ENCODE measurements at regions not wholly inside any gene's neighbourhood (a gene's known extent, or its start where the extent isn't known, plus 50 kb on each side); places are given as distances from the start of the nearest gene placed in this dataset.

DNA sequence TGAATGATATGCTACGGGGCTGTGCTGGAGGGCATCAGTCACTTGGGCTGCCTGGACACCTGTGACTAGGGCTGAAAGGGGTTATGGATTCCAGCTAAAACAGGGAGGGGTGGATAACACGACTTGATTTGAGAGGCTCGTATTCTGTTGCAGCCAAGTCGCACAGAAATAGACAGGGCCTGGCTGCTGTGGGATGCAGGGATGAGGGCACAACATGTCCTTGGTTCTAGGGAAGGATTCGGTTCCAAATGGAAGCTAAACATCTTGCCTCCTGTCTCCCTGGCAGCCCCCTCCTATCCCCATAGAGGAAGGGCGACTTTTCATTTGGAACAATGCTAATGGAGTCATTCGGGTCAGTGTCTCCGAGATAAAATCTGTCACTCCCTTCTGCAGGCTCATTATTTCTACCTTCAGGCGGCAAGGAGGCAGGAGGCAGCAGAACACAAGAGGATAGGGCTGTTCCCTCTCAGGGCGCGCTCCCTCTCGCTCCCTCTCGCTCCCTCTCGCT, 433.8 kb upstream of the RBMS3 start:
- no peak overlapping the region for H3K23ac ChIP-seq (ENCODE audit: low read depth, low read length, poor library complexity)
- no peak for DNase-seq (ENCODE audit: low spot score)
- no peak overlapping the region for H2AK5ac ChIP-seq (ENCODE audit: low read depth, low read length)
- peaks cover 0 to 6% of the 10 kb centered on the region in 2 donors for H3K4me1 ChIP-seq (ENCODE audit: control insufficient read depth in 2 of 2, insufficient read depth in 1 of 2, low read depth in 1 of 2, low read length in 2 of 2)
- no peak overlapping the region for H3K4me2 ChIP-seq (ENCODE audit: insufficient read depth, low read length, poor library complexity, severe bottlenecking)
- no peaks in the 10 kb centered on the region for H3K36me3 ChIP-seq (replicated peaks in 1 of 2; ENCODE audit: control insufficient read depth in 2 of 2, insufficient read depth in 2 of 2, low read length in 2 of 2)
- H2AFZ ChIP-seq (ENCODE audit: low read length): no peak overlapping the region
- H2BK12ac ChIP-seq (ENCODE audit: low read length): no peak overlapping the region
- H3K4me3 ChIP-seq (ENCODE audit: low read length in 2 of 2): no peak overlapping the region
- no peak overlapping the region for H4K91ac ChIP-seq (ENCODE audit: low read depth, low read length, poor library complexity)
- H3K14ac ChIP-seq (ENCODE audit: low read length): no peak overlapping the region
- no peak overlapping the region for H4K8ac ChIP-seq (ENCODE audit: low read depth, low read length)
- no peak overlapping the region for H2BK5ac ChIP-seq (ENCODE audit: low read length)
- no peak overlapping the region for H3K18ac ChIP-seq (ENCODE audit: low read length)
- no peak overlapping the region for H2BK120ac ChIP-seq (ENCODE audit: low read depth, low read length)
- no peaks in the 10 kb centered on the region for H3K79me1 ChIP-seq (ENCODE audit: low read depth, low read length)
- no peak overlapping the region for H3K4ac ChIP-seq (ENCODE audit: low read length)
- no peak overlapping the region for H3K27ac ChIP-seq (replicated peaks; ENCODE audit: low read length)
- H3K27me3 ChIP-seq (ENCODE audit: control insufficient read depth in 3 of 3, insufficient read depth in 3 of 3, low read depth in 1 of 3, low read length in 3 of 3): no peaks in the 10 kb centered on the region
- no peaks in the 10 kb centered on the region for H3K9me3 ChIP-seq (replicated peaks in 1 of 2; ENCODE audit: control insufficient read depth in 2 of 2, insufficient read depth in 1 of 2, low read depth in 1 of 2, low read length in 2 of 2)
- H2BK15ac ChIP-seq (ENCODE audit: low read length): no peak overlapping the region
- H3K9ac ChIP-seq (ENCODE audit: low read depth, low read length, poor library complexity): no peak overlapping the region
- no CpG with 5 or more reads among the region's 14 CpGs for WGBS, 2 donors (ENCODE audit: extremely low coverage in 2 of 2, insufficient read length in 2 of 2, insufficient replicate concordance in 1 of 2)

DNA sequence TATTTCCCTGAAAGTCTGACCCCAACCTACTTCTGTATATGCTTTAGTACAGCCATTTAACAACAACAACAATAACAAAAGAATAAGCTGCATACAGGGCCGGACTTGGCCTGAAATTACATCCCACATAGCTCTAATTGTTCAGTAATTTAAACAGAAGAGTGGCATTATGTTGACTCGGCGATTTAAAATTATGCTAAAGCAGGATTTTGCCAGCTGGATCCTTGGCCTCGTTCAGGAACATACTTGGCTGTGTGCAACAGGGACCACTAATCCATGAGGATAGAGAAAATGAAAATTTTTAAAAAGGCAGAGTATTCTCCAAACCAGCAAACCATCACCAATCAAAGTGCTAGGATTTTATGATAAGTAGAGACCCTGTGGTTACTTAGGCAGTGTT, 433.1 kb upstream of the RBMS3 start:
- Histone ChIP-seq H3K79me1 (ENCODE audit: low read depth, low read length) (no peaks in the 10 kb centered on the region), H2BK5ac (ENCODE audit: low read length) (no peak overlapping the region), H3K27ac (replicated peaks; ENCODE audit: low read length) (no peak overlapping the region), H2BK12ac (ENCODE audit: low read length) (no peak overlapping the region), H2BK120ac (ENCODE audit: low read depth, low read length) (no peak overlapping the region), H4K91ac (ENCODE audit: low read depth, low read length, poor library complexity) (no peak overlapping the region), H3K36me3 (replicated peaks in 1 of 2; ENCODE audit: control insufficient read depth in 2 of 2, insufficient read depth in 2 of 2, low read length in 2 of 2) (no peaks in the 10 kb centered on the region), H2AK5ac (ENCODE audit: low read depth, low read length) (no peak overlapping the region), H4K8ac (ENCODE audit: low read depth, low read length) (no peak overlapping the region), H3K4me2 (ENCODE audit: insufficient read depth, low read length, poor library complexity, severe bottlenecking) (no peak overlapping the region), H3K23ac (ENCODE audit: low read depth, low read length, poor library complexity) (no peak overlapping the region), H2AFZ (ENCODE audit: low read length) (no peak overlapping the region), H3K9me3 (replicated peaks in 1 of 2; ENCODE audit: control insufficient read depth in 2 of 2, insufficient read depth in 1 of 2, low read depth in 1 of 2, low read length in 2 of 2) (no peaks in the 10 kb centered on the region), H2BK15ac (ENCODE audit: low read length) (no peak overlapping the region), H3K18ac (ENCODE audit: low read length) (no peak overlapping the region), H3K14ac (ENCODE audit: low read length) (no peak overlapping the region), H3K27me3 (ENCODE audit: control insufficient read depth in 3 of 3, insufficient read depth in 3 of 3, low read depth in 1 of 3, low read length in 3 of 3) (no peaks in the 10 kb centered on the region), H3K4me3 (ENCODE audit: low read length in 2 of 2) (no peak overlapping the region), H3K4ac (ENCODE audit: low read length) (no peak overlapping the region), H3K9ac (ENCODE audit: low read depth, low read length, poor library complexity) (no peak overlapping the region), H3K4me1 (ENCODE audit: control insufficient read depth in 2 of 2, insufficient read depth in 1 of 2, low read depth in 1 of 2, low read length in 2 of 2) (peaks cover 0 to 6% of the 10 kb centered on the region in 2 donors)
- no CpG with 5 or more reads among the region's 4 CpGs for WGBS, 2 donors (ENCODE audit: extremely low coverage in 2 of 2, insufficient read length in 2 of 2, insufficient replicate concordance in 1 of 2)
- DNase-seq (ENCODE audit: low spot score): no peak

DNA sequence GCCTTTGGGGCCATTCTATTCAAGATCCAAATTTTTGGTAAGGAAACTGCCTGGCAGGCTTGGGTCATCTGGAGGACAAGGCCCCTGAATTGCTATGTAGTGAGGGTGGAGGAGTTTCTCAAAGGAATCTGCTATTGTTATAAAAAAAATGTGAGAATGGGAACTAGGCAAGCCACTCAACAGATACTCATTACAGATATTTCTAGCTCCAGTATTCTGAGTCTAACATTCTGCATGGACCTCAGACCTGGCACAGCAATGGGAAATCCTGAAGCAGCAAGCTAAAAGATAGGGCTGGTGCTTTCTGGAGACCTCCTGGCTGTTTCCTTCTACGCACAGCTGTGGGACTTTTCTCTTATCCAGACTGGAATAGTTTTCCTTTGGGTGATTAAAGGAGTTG, 430.7 kb upstream of the RBMS3 start:
- Histone ChIP-seq H2BK15ac (ENCODE audit: low read length) (no peak overlapping the region), H2BK5ac (ENCODE audit: low read length) (no peak overlapping the region), H3K4me3 (ENCODE audit: low read length in 2 of 2) (no peak overlapping the region), H3K27me3 (ENCODE audit: control insufficient read depth in 3 of 3, insufficient read depth in 3 of 3, low read depth in 1 of 3, low read length in 3 of 3) (no peaks in the 10 kb centered on the region), H3K4me2 (ENCODE audit: insufficient read depth, low read length, poor library complexity, severe bottlenecking) (no peak overlapping the region), H2AK5ac (ENCODE audit: low read depth, low read length) (no peak overlapping the region), H3K9ac (ENCODE audit: low read depth, low read length, poor library complexity) (no peak overlapping the region), H3K79me1 (ENCODE audit: low read depth, low read length) (no peaks in the 10 kb centered on the region), H2BK120ac (ENCODE audit: low read depth, low read length) (no peak overlapping the region), H4K91ac (ENCODE audit: low read depth, low read length, poor library complexity) (no peak overlapping the region), H3K14ac (ENCODE audit: low read length) (no peak overlapping the region), H4K8ac (ENCODE audit: low read depth, low read length) (no peak overlapping the region), H2BK12ac (ENCODE audit: low read length) (no peak overlapping the region), H3K4ac (ENCODE audit: low read length) (no peak overlapping the region), H3K23ac (ENCODE audit: low read depth, low read length, poor library complexity) (no peak overlapping the region), H3K4me1 (ENCODE audit: control insufficient read depth in 2 of 2, insufficient read depth in 1 of 2, low read depth in 1 of 2, low read length in 2 of 2) (peaks cover 0 to 2% of the 10 kb centered on the region in 2 donors), H3K36me3 (replicated peaks in 1 of 2; ENCODE audit: control insufficient read depth in 2 of 2, insufficient read depth in 2 of 2, low read length in 2 of 2) (no peaks in the 10 kb centered on the region), H3K18ac (ENCODE audit: low read length) (no peak overlapping the region), H3K9me3 (replicated peaks in 1 of 2; ENCODE audit: control insufficient read depth in 2 of 2, insufficient read depth in 1 of 2, low read depth in 1 of 2, low read length in 2 of 2) (no peaks in the 10 kb centered on the region), H3K27ac (replicated peaks; ENCODE audit: low read length) (no peak overlapping the region), H2AFZ (ENCODE audit: low read length) (no peak overlapping the region)
- WGBS, 2 donors (ENCODE audit: extremely low coverage in 2 of 2, insufficient read length in 2 of 2, insufficient replicate concordance in 1 of 2): no CpG with 5 or more reads among the region's 1 CpG
- DNase-seq (ENCODE audit: low spot score): no peak

DNA sequence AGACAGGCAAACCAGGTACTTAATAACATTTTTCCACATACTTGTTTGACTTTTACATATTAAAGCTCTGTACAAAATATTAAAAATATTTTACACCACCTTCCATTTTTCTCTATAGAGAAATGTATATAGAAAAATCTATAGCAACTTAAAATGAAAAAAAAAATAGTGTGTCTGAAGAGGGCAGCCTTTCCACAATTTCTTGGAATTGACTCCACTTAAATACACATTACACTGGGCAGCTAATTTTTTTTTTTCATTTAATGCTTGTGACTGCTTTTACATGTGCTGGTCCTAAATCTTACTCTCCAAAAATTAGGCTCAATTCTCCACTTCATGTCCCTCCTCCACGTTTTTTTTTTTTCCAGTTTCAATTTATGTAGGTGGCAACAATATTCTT, 427.0 kb upstream of the RBMS3 start:
- no peak overlapping the region for H2AK5ac ChIP-seq (ENCODE audit: low read depth, low read length)
- no peak overlapping the region for H3K23ac ChIP-seq (ENCODE audit: low read depth, low read length, poor library complexity)
- DNase-seq (ENCODE audit: low spot score): no peak
- no peak overlapping the region for H2BK120ac ChIP-seq (ENCODE audit: low read depth, low read length)
- no peaks in the 10 kb centered on the region for H3K27me3 ChIP-seq (ENCODE audit: control insufficient read depth in 3 of 3, insufficient read depth in 3 of 3, low read depth in 1 of 3, low read length in 3 of 3)
- no peak overlapping the region for H3K14ac ChIP-seq (ENCODE audit: low read length)
- no peak overlapping the region for H3K27ac ChIP-seq (replicated peaks; ENCODE audit: low read length)
- H3K4me2 ChIP-seq (ENCODE audit: insufficient read depth, low read length, poor library complexity, severe bottlenecking): no peak overlapping the region
- no peaks in the 10 kb centered on the region for H3K36me3 ChIP-seq (replicated peaks in 1 of 2; ENCODE audit: control insufficient read depth in 2 of 2, insufficient read depth in 2 of 2, low read length in 2 of 2)
- H4K8ac ChIP-seq (ENCODE audit: low read depth, low read length): no peak overlapping the region
- no peak overlapping the region for H3K4ac ChIP-seq (ENCODE audit: low read length)
- no peaks in the 10 kb centered on the region for H3K9me3 ChIP-seq (replicated peaks in 1 of 2; ENCODE audit: control insufficient read depth in 2 of 2, insufficient read depth in 1 of 2, low read depth in 1 of 2, low read length in 2 of 2)
- no CpG with 5 or more reads among the region's 1 CpG for WGBS, 2 donors (ENCODE audit: extremely low coverage in 2 of 2, insufficient read length in 2 of 2, insufficient replicate concordance in 1 of 2)
- H3K18ac ChIP-seq (ENCODE audit: low read length): no peak overlapping the region
- H3K79me1 ChIP-seq (ENCODE audit: low read depth, low read length): no peaks in the 10 kb centered on the region
- H2BK12ac ChIP-seq (ENCODE audit: low read length): no peak overlapping the region
- H4K91ac ChIP-seq (ENCODE audit: low read depth, low read length, poor library complexity): no peak overlapping the region
- no peak overlapping the region for H3K9ac ChIP-seq (ENCODE audit: low read depth, low read length, poor library complexity)
- no peak overlapping the region for H2AFZ ChIP-seq (ENCODE audit: low read length)
- no peak overlapping the region for H3K4me3 ChIP-seq (ENCODE audit: low read length in 2 of 2)
- H2BK5ac ChIP-seq (ENCODE audit: low read length): no peak overlapping the region
- H2BK15ac ChIP-seq (ENCODE audit: low read length): no peak overlapping the region
- H3K4me1 ChIP-seq (ENCODE audit: control insufficient read depth in 2 of 2, insufficient read depth in 1 of 2, low read depth in 1 of 2, low read length in 2 of 2): no peaks in the 10 kb centered on the region
